ENCODE measurements at regions not wholly inside any gene's neighbourhood (a gene's known extent, or its start where the extent isn't known, plus 50 kb on each side); places are given as distances from the start of the nearest gene placed in this dataset.

DNA sequence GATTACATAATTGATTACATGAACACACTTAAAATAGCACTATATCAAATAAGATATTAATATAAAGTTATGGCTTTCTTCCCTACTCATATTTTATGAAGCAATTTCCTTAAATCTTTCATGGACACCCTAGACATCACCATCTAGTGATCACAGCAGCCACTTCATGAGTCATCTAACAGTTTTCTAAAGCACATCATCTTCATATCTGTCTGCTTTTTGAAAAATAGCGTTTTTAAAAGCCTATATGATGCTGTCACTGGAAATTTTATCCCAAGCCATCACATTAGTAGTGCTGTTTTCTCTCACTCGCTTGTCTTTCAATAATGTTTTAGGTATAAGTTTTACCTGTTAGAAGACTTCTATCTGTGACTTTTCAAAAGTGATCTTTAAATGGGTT, 326.1 kb downstream of the SLITRK6 start:
- Histone ChIP-seq H3K36me3 (ENCODE audit: control insufficient read depth, insufficient read depth, low read length) (no peaks in the 10 kb centered on the region), H3K27me3 (replicated peaks; ENCODE audit: control insufficient read depth, insufficient read depth, low read length, poor library complexity, severe bottlenecking) (no peaks in the 10 kb centered on the region), H3K4me3 (ENCODE audit: insufficient read depth, low read depth, low read length, poor library complexity, severe bottlenecking) (no peak overlapping the region), H3K27ac (ENCODE audit: insufficient read depth, low read length, poor library complexity, severe bottlenecking) (no peak overlapping the region), H3K4me1 (ENCODE audit: control insufficient read depth, insufficient read depth, low read length, poor library complexity, severe bottlenecking) (no peaks in the 10 kb centered on the region), H3K9me3 (ENCODE audit: control insufficient read depth, low read length) (no peaks in the 10 kb centered on the region)
- DNase-seq: no peak

DNA sequence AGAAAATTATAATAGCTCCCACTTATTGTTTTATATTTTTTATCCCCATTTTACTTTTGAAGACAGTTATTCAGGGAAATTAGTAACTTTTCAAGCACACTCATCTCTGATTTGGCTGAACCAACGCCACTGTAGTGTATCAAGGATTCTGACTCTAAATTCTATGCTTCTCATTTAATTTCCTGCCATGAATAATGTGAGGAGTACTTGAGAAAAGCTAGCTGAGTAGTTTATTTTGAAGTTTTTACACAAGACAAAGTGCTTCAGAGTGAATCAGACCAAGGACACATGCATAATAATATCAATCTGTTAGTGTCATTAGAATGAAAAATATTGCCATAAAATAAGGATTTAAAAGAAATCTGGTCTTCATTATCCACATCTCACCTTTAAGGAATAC, 329.9 kb downstream of the SLITRK6 start:
- Histone ChIP-seq H3K27ac (ENCODE audit: insufficient read depth, low read length, poor library complexity, severe bottlenecking) (no peak overlapping the region), H3K9me3 (ENCODE audit: control insufficient read depth, low read length) (no peaks in the 10 kb centered on the region), H3K27me3 (replicated peaks; ENCODE audit: control insufficient read depth, insufficient read depth, low read length, poor library complexity, severe bottlenecking) (no peaks in the 10 kb centered on the region), H3K36me3 (ENCODE audit: control insufficient read depth, insufficient read depth, low read length) (no peaks in the 10 kb centered on the region), H3K4me3 (ENCODE audit: insufficient read depth, low read depth, low read length, poor library complexity, severe bottlenecking) (no peak overlapping the region), H3K4me1 (ENCODE audit: control insufficient read depth, insufficient read depth, low read length, poor library complexity, severe bottlenecking) (no peaks in the 10 kb centered on the region)
- no peak for DNase-seq

DNA sequence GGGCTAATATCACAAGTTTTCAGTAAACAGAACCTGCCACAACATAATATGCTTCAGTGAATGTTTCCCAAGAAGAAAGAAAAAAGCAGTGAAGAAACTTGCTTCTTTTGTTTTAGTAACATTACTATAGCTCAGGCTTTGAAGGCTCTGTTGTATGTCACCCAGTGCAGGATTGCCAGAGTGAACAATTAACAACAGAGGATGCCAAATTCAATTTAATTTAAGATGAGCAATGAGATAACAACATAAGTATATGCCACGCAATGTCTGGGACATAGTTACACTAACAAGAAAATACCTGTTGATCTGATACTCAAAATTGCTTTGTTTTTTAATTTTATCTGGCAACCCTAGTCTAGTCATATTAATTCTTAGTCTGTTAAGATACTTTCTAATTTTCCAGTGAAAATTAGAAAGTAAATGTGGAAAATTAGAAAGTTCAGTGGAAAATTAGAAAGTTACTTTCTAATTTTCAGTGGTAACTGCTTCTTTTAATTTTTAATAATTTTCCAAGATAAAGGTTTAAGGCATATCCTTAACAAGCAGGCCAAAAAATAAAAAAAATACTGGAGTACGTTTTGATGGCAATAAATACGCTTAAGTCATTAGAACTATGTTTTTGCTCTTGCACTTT, 336.3 kb downstream of the SLITRK6 start:
- Histone ChIP-seq H3K27ac (ENCODE audit: insufficient read depth, low read length, poor library complexity, severe bottlenecking) (no peak overlapping the region), H3K9me3 (ENCODE audit: control insufficient read depth, low read length) (no peaks in the 10 kb centered on the region), H3K4me3 (ENCODE audit: insufficient read depth, low read depth, low read length, poor library complexity, severe bottlenecking) (no peak overlapping the region), H3K27me3 (replicated peaks; ENCODE audit: control insufficient read depth, insufficient read depth, low read length, poor library complexity, severe bottlenecking) (no peaks in the 10 kb centered on the region), H3K36me3 (ENCODE audit: control insufficient read depth, insufficient read depth, low read length) (no peaks in the 10 kb centered on the region), H3K4me1 (ENCODE audit: control insufficient read depth, insufficient read depth, low read length, poor library complexity, severe bottlenecking) (no peaks in the 10 kb centered on the region)
- no peak for DNase-seq

GRCh38 chr13:85461621-85462020, 337.6 kb downstream of the SLITRK6 start:
- H3K4me1 ChIP-seq (ENCODE audit: control insufficient read depth, insufficient read depth, low read length, poor library complexity, severe bottlenecking): no peaks in the 10 kb centered on the region
- H3K4me3 ChIP-seq (ENCODE audit: insufficient read depth, low read depth, low read length, poor library complexity, severe bottlenecking): no peak overlapping the region
- H3K27ac ChIP-seq (ENCODE audit: insufficient read depth, low read length, poor library complexity, severe bottlenecking): no peak overlapping the region
- no peaks in the 10 kb centered on the region for H3K9me3 ChIP-seq (ENCODE audit: control insufficient read depth, low read length)
- DNase-seq: no peak
- H3K36me3 ChIP-seq (ENCODE audit: control insufficient read depth, insufficient read depth, low read length): no peaks in the 10 kb centered on the region
- H3K27me3 ChIP-seq (replicated peaks; ENCODE audit: control insufficient read depth, insufficient read depth, low read length, poor library complexity, severe bottlenecking): no peaks in the 10 kb centered on the region

GRCh38 chr13:85445534-85445933, 353.7 kb downstream of the SLITRK6 start:
- H3K4me1 ChIP-seq (ENCODE audit: control insufficient read depth, insufficient read depth, low read length, poor library complexity, severe bottlenecking): no peaks in the 10 kb centered on the region
- H3K4me3 ChIP-seq (ENCODE audit: insufficient read depth, low read depth, low read length, poor library complexity, severe bottlenecking): no peak overlapping the region
- H3K27me3 ChIP-seq (replicated peaks; ENCODE audit: control insufficient read depth, insufficient read depth, low read length, poor library complexity, severe bottlenecking): no peaks in the 10 kb centered on the region
- no peaks in the 10 kb centered on the region for H3K36me3 ChIP-seq (ENCODE audit: control insufficient read depth, insufficient read depth, low read length)
- H3K27ac ChIP-seq (ENCODE audit: insufficient read depth, low read length, poor library complexity, severe bottlenecking): no peak overlapping the region
- no peaks in the 10 kb centered on the region for H3K9me3 ChIP-seq (ENCODE audit: control insufficient read depth, low read length)
- no peak for DNase-seq

DNA sequence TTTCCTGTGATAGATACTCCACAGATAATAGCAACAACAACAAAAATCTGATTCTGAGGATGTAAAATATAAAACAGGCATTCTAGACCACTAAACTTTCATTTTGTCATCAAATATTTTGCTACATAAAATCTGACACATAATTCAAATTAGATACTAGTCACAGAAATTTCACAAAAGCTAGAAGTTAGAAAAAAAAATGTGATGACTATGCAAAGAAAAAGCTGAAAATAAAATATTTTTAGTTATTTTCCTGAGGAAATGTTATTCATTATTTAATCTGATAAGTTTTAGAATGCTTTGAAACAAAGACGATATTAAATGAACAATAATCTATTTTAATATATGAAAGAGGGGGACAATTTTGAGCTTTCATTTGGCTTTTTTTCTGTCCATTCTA, 357.2 kb downstream of the SLITRK6 start:
- Histone ChIP-seq H3K27ac (ENCODE audit: insufficient read depth, low read length, poor library complexity, severe bottlenecking) (no peak overlapping the region), H3K4me3 (ENCODE audit: insufficient read depth, low read depth, low read length, poor library complexity, severe bottlenecking) (no peak overlapping the region), H3K27me3 (replicated peaks; ENCODE audit: control insufficient read depth, insufficient read depth, low read length, poor library complexity, severe bottlenecking) (no peaks in the 10 kb centered on the region), H3K4me1 (ENCODE audit: control insufficient read depth, insufficient read depth, low read length, poor library complexity, severe bottlenecking) (no peaks in the 10 kb centered on the region), H3K9me3 (ENCODE audit: control insufficient read depth, low read length) (no peaks in the 10 kb centered on the region), H3K36me3 (ENCODE audit: control insufficient read depth, insufficient read depth, low read length) (no peaks in the 10 kb centered on the region)
- no peak for DNase-seq

DNA sequence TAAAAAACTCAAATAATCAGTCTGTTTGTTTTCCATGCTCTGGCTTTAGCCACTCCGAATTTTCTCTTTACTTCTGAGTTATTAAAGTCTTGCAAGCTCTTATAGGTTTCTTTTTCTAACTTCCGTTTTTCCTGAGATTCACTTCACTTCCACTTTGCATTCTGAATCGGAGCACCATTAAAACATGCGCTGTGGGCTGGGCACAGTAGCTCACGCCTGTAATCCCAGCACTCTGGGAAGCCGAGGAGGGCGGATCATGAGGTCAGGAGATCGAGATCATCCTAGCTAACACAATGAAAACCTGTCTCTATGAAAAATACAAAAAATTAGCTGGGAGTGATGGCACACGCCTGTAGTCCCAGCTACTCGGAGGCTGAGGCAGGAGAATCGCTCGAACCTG, 357.9 kb downstream of the SLITRK6 start:
- Histone ChIP-seq H3K36me3 (ENCODE audit: control insufficient read depth, insufficient read depth, low read length) (no peaks in the 10 kb centered on the region), H3K9me3 (ENCODE audit: control insufficient read depth, low read length) (no peaks in the 10 kb centered on the region), H3K4me3 (ENCODE audit: insufficient read depth, low read depth, low read length, poor library complexity, severe bottlenecking) (no peak overlapping the region), H3K4me1 (ENCODE audit: control insufficient read depth, insufficient read depth, low read length, poor library complexity, severe bottlenecking) (no peaks in the 10 kb centered on the region), H3K27me3 (replicated peaks; ENCODE audit: control insufficient read depth, insufficient read depth, low read length, poor library complexity, severe bottlenecking) (no peaks in the 10 kb centered on the region), H3K27ac (ENCODE audit: insufficient read depth, low read length, poor library complexity, severe bottlenecking) (no peak overlapping the region)
- DNase-seq: no peak

GRCh38 chr13:85436029-85436428, 363.2 kb downstream of the SLITRK6 start:
- H3K36me3 ChIP-seq (ENCODE audit: control insufficient read depth, insufficient read depth, low read length): no peaks in the 10 kb centered on the region
- H3K4me1 ChIP-seq (ENCODE audit: control insufficient read depth, insufficient read depth, low read length, poor library complexity, severe bottlenecking): no peaks in the 10 kb centered on the region
- no peaks in the 10 kb centered on the region for H3K9me3 ChIP-seq (ENCODE audit: control insufficient read depth, low read length)
- no peak overlapping the region for H3K4me3 ChIP-seq (ENCODE audit: insufficient read depth, low read depth, low read length, poor library complexity, severe bottlenecking)
- DNase-seq: no peak
- H3K27me3 ChIP-seq (replicated peaks; ENCODE audit: control insufficient read depth, insufficient read depth, low read length, poor library complexity, severe bottlenecking): no peaks in the 10 kb centered on the region
- H3K27ac ChIP-seq (ENCODE audit: insufficient read depth, low read length, poor library complexity, severe bottlenecking): no peak overlapping the region

DNA sequence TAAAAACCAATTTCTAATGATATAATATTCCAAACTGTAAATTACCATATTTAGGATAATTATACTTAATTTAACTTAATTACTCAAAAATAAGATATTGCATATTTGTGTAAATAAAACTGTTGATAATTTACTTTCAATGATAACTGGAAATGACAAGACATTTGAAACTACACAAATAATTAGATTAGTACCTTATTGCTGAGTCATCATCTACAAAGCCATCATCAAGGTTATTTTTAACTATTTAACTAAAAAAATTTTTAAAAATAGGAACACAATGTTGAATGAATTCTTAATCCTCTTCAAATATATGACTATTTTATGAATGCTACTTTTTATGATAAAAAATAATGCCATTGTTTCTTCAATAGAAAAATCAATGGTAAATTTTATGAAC, 364.3 kb downstream of the SLITRK6 start:
- no peak for DNase-seq
- Histone ChIP-seq H3K9me3 (ENCODE audit: control insufficient read depth, low read length) (no peaks in the 10 kb centered on the region), H3K4me1 (ENCODE audit: control insufficient read depth, insufficient read depth, low read length, poor library complexity, severe bottlenecking) (no peaks in the 10 kb centered on the region)

DNA sequence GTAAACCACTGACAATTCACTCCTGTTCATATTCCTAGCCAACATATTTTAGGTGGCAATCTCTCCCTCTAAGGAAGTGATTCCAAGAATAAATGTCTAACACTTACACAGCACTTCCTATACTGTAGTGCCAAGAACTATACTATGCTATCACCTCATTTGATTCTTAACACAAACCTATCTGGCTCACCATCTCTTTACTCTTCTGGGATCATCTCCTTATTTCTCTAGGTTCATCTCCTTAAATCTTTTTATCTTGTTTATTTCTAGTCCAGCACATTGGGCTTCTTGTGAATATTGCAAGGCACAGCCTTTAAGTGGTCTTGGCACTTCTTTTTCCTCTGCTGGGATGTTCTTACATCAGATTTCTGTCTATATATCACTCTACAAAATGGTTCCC, 366.3 kb downstream of the SLITRK6 start:
- Histone ChIP-seq H3K27ac (ENCODE audit: insufficient read depth, low read length, poor library complexity, severe bottlenecking) (no peak overlapping the region), H3K36me3 (ENCODE audit: control insufficient read depth, insufficient read depth, low read length) (no peaks in the 10 kb centered on the region), H3K9me3 (ENCODE audit: control insufficient read depth, low read length) (no peaks in the 10 kb centered on the region)

More for the DNA sequence above, 364.3 kb downstream of the SLITRK6 start:
- Histone ChIP-seq H3K27ac (ENCODE audit: insufficient read depth, low read length, poor library complexity, severe bottlenecking) (no peak overlapping the region), H3K27me3 (replicated peaks; ENCODE audit: control insufficient read depth, insufficient read depth, low read length, poor library complexity, severe bottlenecking) (no peaks in the 10 kb centered on the region), H3K36me3 (ENCODE audit: control insufficient read depth, insufficient read depth, low read length) (no peaks in the 10 kb centered on the region), H3K4me3 (ENCODE audit: insufficient read depth, low read depth, low read length, poor library complexity, severe bottlenecking) (no peak overlapping the region)

More for the DNA sequence above, 366.3 kb downstream of the SLITRK6 start:
- no peak for DNase-seq
- no peak overlapping the region for H3K4me3 ChIP-seq (ENCODE audit: insufficient read depth, low read depth, low read length, poor library complexity, severe bottlenecking)
- H3K4me1 ChIP-seq (ENCODE audit: control insufficient read depth, insufficient read depth, low read length, poor library complexity, severe bottlenecking): no peaks in the 10 kb centered on the region
- no peaks in the 10 kb centered on the region for H3K27me3 ChIP-seq (replicated peaks; ENCODE audit: control insufficient read depth, insufficient read depth, low read length, poor library complexity, severe bottlenecking)
